ENCODE measurements at regions not wholly inside any gene's neighbourhood (a gene's known extent, or its start where the extent isn't known, plus 50 kb on each side); places are given as distances from the start of the nearest gene placed in this dataset.

GRCh38 chr10:22783807-22784206, 69.4 kb upstream of the PIP4K2A start:
- CTCF ChIA-PET = no interaction called here
- no peaks in the 10 kb centered on the region for H3K4me1 Mint-ChIP-seq
- no peak overlapping the region for H3K27ac Mint-ChIP-seq
- DNase-seq (ENCODE audit: low spot score) = no peak
- ATAC-seq = no peak
- H3K4me3 Mint-ChIP-seq = no peak overlapping the region
- no peaks in the 10 kb centered on the region for H3K27me3 Mint-ChIP-seq (ENCODE audit: low read depth)
- no peaks in the 10 kb centered on the region for H3K9me3 Mint-ChIP-seq
- POLR2A ChIA-PET = no interaction called here
- H3K36me3 Mint-ChIP-seq = no peaks in the 10 kb centered on the region
- TF ChIP-seq GABPB1 (CRISPR knock-in tag; IDR thresholded peaks at IDR 0.05) (no peak), E2F1 (CRISPR knock-in tag; IDR thresholded peaks at IDR 0.05) (no peak), ATF2 (CRISPR knock-in tag; IDR thresholded peaks at IDR 0.05; ENCODE audit: borderline replicate concordance, low read depth) (no peak), TEAD1 (CRISPR knock-in tag; IDR thresholded peaks at IDR 0.05) (no peak), CREB1 (CRISPR knock-in tag; IDR thresholded peaks at IDR 0.05) (no peak), ZNF425 (CRISPR knock-in tag; conservative IDR thresholded peaks at IDR 0.05) (no peak), FOXP1 (CRISPR knock-in tag; IDR thresholded peaks at IDR 0.05; ENCODE audit: borderline replicate concordance) (no peak), USF1 (CRISPR knock-in tag; IDR thresholded peaks at IDR 0.05) (no peak), GRHL2 (CRISPR knock-in tag; IDR thresholded peaks at IDR 0.05; ENCODE audit: insufficient replicate concordance, severe bottlenecking) (no peak), NFATC4 (CRISPR knock-in tag; IDR thresholded peaks at IDR 0.05) (no peak), ZNF396 (CRISPR knock-in tag; IDR thresholded peaks at IDR 0.05; ENCODE audit: borderline replicate concordance) (no peak), ATF6 (CRISPR knock-in tag; IDR thresholded peaks at IDR 0.05) (no peak), ZNF232 (CRISPR knock-in tag; IDR thresholded peaks at IDR 0.05) (no peak), ZMAT4 (CRISPR knock-in tag; IDR thresholded peaks at IDR 0.05) (no peak), JUN (CRISPR knock-in tag; IDR thresholded peaks at IDR 0.05) (no peak), ZNF317 (CRISPR knock-in tag; IDR thresholded peaks at IDR 0.05; ENCODE audit: borderline replicate concordance, low read depth) (no peak)

- Mint-ChIP-seq H3K27me3 (ENCODE audit: low read depth) (no peaks in the 10 kb centered on the region), H3K4me3 (no peak overlapping the region), H3K27ac (no peak overlapping the region), H3K4me1 (no peaks in the 10 kb centered on the region), H3K9me3 (peaks cover 10% of the 10 kb centered on the region), H3K36me3 (peaks cover 10% of the 10 kb centered on the region)
- DNase-seq (ENCODE audit: low spot score) = no peak
- ATAC-seq = no peak
- POLR2A ChIA-PET = no interaction called here
- CTCF ChIA-PET = interaction anchor here (0.7 kb wide), 1 partner anchor 179 kb away, joined by 3 read pairs; no protein-coding TSS in a partner anchor
- no peak for TF ChIP-seq SMAD4 (CRISPR knock-in tag; IDR thresholded peaks at IDR 0.05)
- no peak for TF ChIP-seq FOXJ3 (CRISPR knock-in tag; IDR thresholded peaks at IDR 0.05; ENCODE audit: borderline replicate concordance)
- no peak for TF ChIP-seq NR3C1 (CRISPR knock-in tag; conservative IDR thresholded peaks at IDR 0.05; ENCODE audit: low read depth)
- TF ChIP-seq IRF2 (CRISPR knock-in tag; IDR thresholded peaks at IDR 0.05; ENCODE audit: borderline replicate concordance, low read depth) = no peak
- TF ChIP-seq E2F4 (CRISPR knock-in tag; IDR thresholded peaks at IDR 0.05; ENCODE audit: borderline replicate concordance, low read depth) = no peak
- TF ChIP-seq E2F1 (CRISPR knock-in tag; IDR thresholded peaks at IDR 0.05) = no peak
Observed at GRCh38 chr10:22780474-22780885, 66.1 kb upstream of the PIP4K2A start.
